ENCODE measurements at regions not wholly inside any gene's neighbourhood (a gene's known extent, or its start where the extent isn't known, plus 50 kb on each side); places are given as distances from the start of the nearest gene placed in this dataset.

GRCh38 chr17:74094651-74095050, 108.8 kb upstream of the RPL38 start:
- Histone ChIP-seq H3K9ac (ENCODE audit: low read length) (no peak overlapping the region), H2AFZ (ENCODE audit: insufficient read depth, low read depth, low read length, poor library complexity, severe bottlenecking) (no peak overlapping the region), H3K27ac (ENCODE audit: low read length in 2 of 2) (no peak overlapping the region), H3K4me1 (ENCODE audit: control insufficient read depth in 2 of 2, insufficient read depth in 2 of 2, low read length in 2 of 2) (no peaks in the 10 kb centered on the region), H3K4me2 (replicated peaks; ENCODE audit: low read depth, low read length, poor library complexity, severe bottlenecking) (no peak overlapping the region), H3K27me3 (replicated peaks in 1 of 4; ENCODE audit: control extremely low read depth in 1 of 4, control insufficient read depth in 3 of 4, insufficient read depth in 4 of 4, low read length in 3 of 4) (peaks cover 0 to 3% (median 0%) of the 10 kb centered on the region in 4 experiments), H3K4me3 (ENCODE audit: control extremely low read depth in 1 of 5, extremely low read depth in 1 of 5, insufficient read depth in 1 of 5, low read depth in 2 of 5, low read length in 4 of 5) (no peak overlapping the region), H4K20me1 (ENCODE audit: control insufficient read depth, insufficient read depth, low read length, poor library complexity, severe bottlenecking) (no peaks in the 10 kb centered on the region), H3K79me2 (ENCODE audit: control insufficient read depth, insufficient read depth, low read length) (no peaks in the 10 kb centered on the region), H3K36me3 (replicated peaks in 1 of 2; ENCODE audit: control extremely low read depth in 1 of 2, control insufficient read depth in 1 of 2, extremely low read depth in 1 of 2, insufficient read depth in 2 of 2, low read length in 1 of 2) (no peaks in the 10 kb centered on the region), H3K9me3 (ENCODE audit: control extremely low read depth in 1 of 3, control insufficient read depth in 2 of 3, insufficient read depth in 1 of 3, low read length in 2 of 3) (peaks cover 0 to 12% (median 0%) of the 10 kb centered on the region in 3 donors)
- Mint-ChIP-seq H3K27me3 (peaks cover 20% of the 10 kb centered on the region), H3K27ac (no peak overlapping the region), H3K4me3 (no peak overlapping the region), H3K9me3 (ENCODE audit: insufficient read depth) (peaks cover 2% of the 10 kb centered on the region), H3K4me1 (no peaks in the 10 kb centered on the region)
- intact Hi-C loops (cut with micrococcal nuclease) = no loop called here
- TF ChIP-seq EZH2 (IDR thresholded peaks at IDR 0.05; ENCODE audit: borderline replicate concordance, insufficient read depth, low read depth, low read length, poor library complexity, severe bottlenecking) (no peak), CTCF (IDR thresholded peaks at IDR 0.05) (no peak)
- ChIA-PET POLR2A (no interaction called here), CTCF (no interaction called here)
- ATAC-seq (ENCODE audit: low read depth) = no peak
- no peak for DNase-seq

GRCh38 chr17:74096456-74096855, 107.0 kb upstream of the RPL38 start:
- H3K79me2 ChIP-seq (ENCODE audit: control insufficient read depth, insufficient read depth, low read length) = no peaks in the 10 kb centered on the region
- H3K4me3 Mint-ChIP-seq = no peak overlapping the region
- ChIA-PET POLR2A (no interaction called here), CTCF (no interaction called here)
- intact Hi-C loops (cut with micrococcal nuclease) = no loop called here
- H3K27me3 Mint-ChIP-seq = peaks cover 22% of the 10 kb centered on the region
- H3K9me3 Mint-ChIP-seq (ENCODE audit: insufficient read depth) = peaks cover 2% of the 10 kb centered on the region
- TF ChIP-seq EZH2 (IDR thresholded peaks at IDR 0.05; ENCODE audit: borderline replicate concordance, insufficient read depth, low read depth, low read length, poor library complexity, severe bottlenecking) (no peak), CTCF (IDR thresholded peaks at IDR 0.05) (no peak)
- no peak overlapping the region for H3K27ac ChIP-seq (ENCODE audit: low read length in 2 of 2)
- no peaks in the 10 kb centered on the region for H3K27me3 ChIP-seq (replicated peaks in 1 of 4; ENCODE audit: control extremely low read depth in 1 of 4, control insufficient read depth in 3 of 4, insufficient read depth in 4 of 4, low read length in 3 of 4)
- H3K4me2 ChIP-seq (replicated peaks; ENCODE audit: low read depth, low read length, poor library complexity, severe bottlenecking) = no peak overlapping the region
- H3K9me3 ChIP-seq (ENCODE audit: control extremely low read depth in 1 of 3, control insufficient read depth in 2 of 3, insufficient read depth in 1 of 3, low read length in 2 of 3) = peaks cover 0 to 6% (median 0%) of the 10 kb centered on the region in 3 donors
- ATAC-seq (ENCODE audit: low read depth) (no peak), DNase-seq (no peak)
- 71% methylated on average over 5 of the region's 5 CpGs for WGBS (ENCODE audit: insufficient coverage)
- no peak overlapping the region for H3K4me3 ChIP-seq (ENCODE audit: control extremely low read depth in 1 of 5, extremely low read depth in 1 of 5, insufficient read depth in 1 of 5, low read depth in 2 of 5, low read length in 4 of 5)
- no peak overlapping the region for H3K27ac Mint-ChIP-seq
- no peaks in the 10 kb centered on the region for H4K20me1 ChIP-seq (ENCODE audit: control insufficient read depth, insufficient read depth, low read length, poor library complexity, severe bottlenecking)
- no peaks in the 10 kb centered on the region for H3K36me3 ChIP-seq (replicated peaks in 1 of 2; ENCODE audit: control extremely low read depth in 1 of 2, control insufficient read depth in 1 of 2, extremely low read depth in 1 of 2, insufficient read depth in 2 of 2, low read length in 1 of 2)
- H3K4me1 ChIP-seq (ENCODE audit: control insufficient read depth in 2 of 2, insufficient read depth in 2 of 2, low read length in 2 of 2) = no peaks in the 10 kb centered on the region
- no peak overlapping the region for H3K9ac ChIP-seq (ENCODE audit: low read length)
- no peaks in the 10 kb centered on the region for H3K4me1 Mint-ChIP-seq
- no peak overlapping the region for H2AFZ ChIP-seq (ENCODE audit: insufficient read depth, low read depth, low read length, poor library complexity, severe bottlenecking)

Data from B cell (primary cell).